ENCODE measurements at regions not wholly inside any gene's neighbourhood (a gene's known extent, or its start where the extent isn't known, plus 50 kb on each side); places are given as distances from the start of the nearest gene placed in this dataset.

GRCh38 chr3:30123224-30123623 is 483.2 kb upstream of the TGFBR2 start:
- no peak for TF ChIP-seq CTCF (IDR thresholded peaks at IDR 0.05; ENCODE audit: unreplicated experiment)
- H3K36me3 Mint-ChIP-seq (ENCODE audit: insufficient read depth), result peaks cover 2% of the 10 kb centered on the region
- H3K27ac Mint-ChIP-seq, result no peak overlapping the region
- peaks cover 26% of the 10 kb centered on the region for H3K9me3 Mint-ChIP-seq (ENCODE audit: low read depth)
- no peak for DNase-seq (ENCODE audit: low spot score, unreplicated experiment)
- H3K27me3 Mint-ChIP-seq, result no peaks in the 10 kb centered on the region
- H3K4me3 Mint-ChIP-seq (ENCODE audit: low read depth), result no peak overlapping the region
- H3K4me1 Mint-ChIP-seq (ENCODE audit: low read depth), result no peaks in the 10 kb centered on the region

- DNase-seq (ENCODE audit: low spot score, unreplicated experiment), result no peak
- no peak overlapping the region for H3K27ac Mint-ChIP-seq
- no peaks in the 10 kb centered on the region for H3K27me3 Mint-ChIP-seq
- no peak for TF ChIP-seq CTCF (IDR thresholded peaks at IDR 0.05; ENCODE audit: unreplicated experiment)
- H3K4me3 Mint-ChIP-seq (ENCODE audit: low read depth), result no peak overlapping the region
- peaks cover 2% of the 10 kb centered on the region for H3K36me3 Mint-ChIP-seq (ENCODE audit: insufficient read depth)
- no peaks in the 10 kb centered on the region for H3K4me1 Mint-ChIP-seq (ENCODE audit: low read depth)
- peaks cover 29% of the 10 kb centered on the region for H3K9me3 Mint-ChIP-seq (ENCODE audit: low read depth)
Observed at GRCh38 chr3:30123755-30124154, 482.6 kb upstream of the TGFBR2 start.

- H3K9me3 Mint-ChIP-seq (ENCODE audit: low read depth), result peaks cover 29% of the 10 kb centered on the region
- H3K27ac Mint-ChIP-seq, result no peak overlapping the region
- peaks cover 2% of the 10 kb centered on the region for H3K36me3 Mint-ChIP-seq (ENCODE audit: insufficient read depth)
- H3K4me1 Mint-ChIP-seq (ENCODE audit: low read depth), result no peaks in the 10 kb centered on the region
- no peak overlapping the region for H3K4me3 Mint-ChIP-seq (ENCODE audit: low read depth)
- no peaks in the 10 kb centered on the region for H3K27me3 Mint-ChIP-seq
- no peak for TF ChIP-seq CTCF (IDR thresholded peaks at IDR 0.05; ENCODE audit: unreplicated experiment)
- no peak for DNase-seq (ENCODE audit: low spot score, unreplicated experiment)
Observed at GRCh38 chr3:30124435-30125370, 481.7 kb upstream of the TGFBR2 start.

GRCh38 chr3:30129765-30130164 is 476.6 kb upstream of the TGFBR2 start:
- Mint-ChIP-seq H3K4me3 (ENCODE audit: low read depth) (no peak overlapping the region), H3K27ac (no peak overlapping the region), H3K36me3 (ENCODE audit: insufficient read depth) (no peaks in the 10 kb centered on the region), H3K4me1 (ENCODE audit: low read depth) (no peaks in the 10 kb centered on the region), H3K27me3 (no peaks in the 10 kb centered on the region), H3K9me3 (ENCODE audit: low read depth) (peaks cover 18% of the 10 kb centered on the region)
- no peak for DNase-seq (ENCODE audit: low spot score, unreplicated experiment)
- no peak for TF ChIP-seq CTCF (IDR thresholded peaks at IDR 0.05; ENCODE audit: unreplicated experiment)

GRCh38 chr3:30130391-30130790 is 476.0 kb upstream of the TGFBR2 start:
- Mint-ChIP-seq H3K27ac (no peak overlapping the region), H3K4me1 (ENCODE audit: low read depth) (no peaks in the 10 kb centered on the region), H3K36me3 (ENCODE audit: insufficient read depth) (no peaks in the 10 kb centered on the region), H3K9me3 (ENCODE audit: low read depth) (peaks cover 18% of the 10 kb centered on the region), H3K27me3 (no peaks in the 10 kb centered on the region), H3K4me3 (ENCODE audit: low read depth) (no peak overlapping the region)
- no peak for DNase-seq (ENCODE audit: low spot score, unreplicated experiment)
- no peak for TF ChIP-seq CTCF (IDR thresholded peaks at IDR 0.05; ENCODE audit: unreplicated experiment)
